ENCODE measurements at regions not wholly inside any gene's neighbourhood (a gene's known extent, or its start where the extent isn't known, plus 50 kb on each side); places are given as distances from the start of the nearest gene placed in this dataset.
"Not testable (repeated sequence)": the region's sequence is repeated elsewhere in the genome, so short reads cannot be mapped to it uniquely, and the experiment has no call there.

GRCh38 chr11:49373385-49373784, 165.0 kb upstream of the FOLH1 start:
- not testable (repeated sequence) for TF ChIP-seq POLR2A (IDR thresholded peaks at IDR 0.05; ENCODE audit: low read depth, low read length); POLR2AphosphoS5 (IDR thresholded peaks at IDR 0.05; ENCODE audit: low read depth, low read length); TAF1 (IDR thresholded peaks at IDR 0.05; ENCODE audit: low read depth, low read length); POU2F2 (IDR thresholded peaks at IDR 0.05; ENCODE audit: low read depth, low read length); SPI1 (IDR thresholded peaks at IDR 0.05; ENCODE audit: low read depth, low read length); PAX5 (IDR thresholded peaks at IDR 0.05; ENCODE audit: insufficient read depth, low read length, severe bottlenecking)
